ENCODE measurements at regions not wholly inside any gene's neighbourhood (a gene's known extent, or its start where the extent isn't known, plus 50 kb on each side); places are given as distances from the start of the nearest gene placed in this dataset.

DNA sequence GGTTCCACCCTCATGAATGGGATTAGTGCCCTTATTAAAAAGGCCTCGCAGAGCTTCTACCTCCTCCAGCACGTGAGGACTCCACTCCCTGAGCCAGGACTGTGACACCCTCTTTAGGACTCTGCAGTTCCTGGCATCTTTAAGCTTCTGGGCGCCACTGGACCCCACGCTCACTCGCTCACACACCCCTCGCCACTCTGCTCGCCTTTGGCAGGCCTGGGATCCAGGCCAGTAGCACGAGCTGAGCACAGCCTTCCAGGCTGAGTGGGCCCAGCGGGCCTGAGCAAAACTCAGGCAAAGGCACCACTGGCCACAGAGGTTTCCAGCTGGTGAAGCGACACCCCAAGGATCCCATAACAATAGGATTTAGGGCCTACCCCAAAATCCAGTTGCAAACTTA is 107.9 kb upstream of the GPC1 start:
- H3K4me1 ChIP-seq (ENCODE audit: low read length): no peaks in the 10 kb centered on the region
- no peak overlapping the region for H3K9ac ChIP-seq (ENCODE audit: low read length)
- no peaks in the 10 kb centered on the region for H3K27me3 ChIP-seq (ENCODE audit: low read length)
- no peaks in the 10 kb centered on the region for H4K20me1 ChIP-seq (ENCODE audit: insufficient read depth, low read depth, low read length)
- no peaks in the 10 kb centered on the region for H3K9me2 ChIP-seq (replicated peaks; ENCODE audit: insufficient read depth, low read length)
- H2AFZ ChIP-seq (ENCODE audit: low read length): no peak overlapping the region
- no peak overlapping the region for H3K4me3 ChIP-seq (ENCODE audit: low read length)
- no peaks in the 10 kb centered on the region for H3K9me3 ChIP-seq (ENCODE audit: low read length)
- H3K79me2 ChIP-seq (ENCODE audit: low read length): no peaks in the 10 kb centered on the region
- DNase-seq: no peak
- H3K4me2 ChIP-seq (ENCODE audit: low read depth, low read length, poor library complexity, severe bottlenecking): no peak overlapping the region
- no peaks in the 10 kb centered on the region for H3K36me3 ChIP-seq (ENCODE audit: insufficient read depth, low read length)
- H3K27ac ChIP-seq (ENCODE audit: low read length): no peak overlapping the region

GRCh38 chr2:240328526-240328925 is 106.9 kb upstream of the GPC1 start:
- no peaks in the 10 kb centered on the region for H3K9me2 ChIP-seq (replicated peaks; ENCODE audit: insufficient read depth, low read length)
- no peak overlapping the region for H3K4me2 ChIP-seq (ENCODE audit: low read depth, low read length, poor library complexity, severe bottlenecking)
- no peak overlapping the region for H3K4me3 ChIP-seq (ENCODE audit: low read length)
- no peaks in the 10 kb centered on the region for H3K4me1 ChIP-seq (ENCODE audit: low read length)
- no peaks in the 10 kb centered on the region for H3K27me3 ChIP-seq (ENCODE audit: low read length)
- no peaks in the 10 kb centered on the region for H3K9me3 ChIP-seq (ENCODE audit: low read length)
- H3K79me2 ChIP-seq (ENCODE audit: low read length): no peaks in the 10 kb centered on the region
- H3K36me3 ChIP-seq (ENCODE audit: insufficient read depth, low read length): no peaks in the 10 kb centered on the region
- no peak overlapping the region for H3K27ac ChIP-seq (ENCODE audit: low read length)
- no peak for DNase-seq
- H2AFZ ChIP-seq (ENCODE audit: low read length): no peak overlapping the region
- no peak overlapping the region for H3K9ac ChIP-seq (ENCODE audit: low read length)
- no peaks in the 10 kb centered on the region for H4K20me1 ChIP-seq (ENCODE audit: insufficient read depth, low read depth, low read length)

- H3K4me1 ChIP-seq (ENCODE audit: low read length): no peaks in the 10 kb centered on the region
- no peaks in the 10 kb centered on the region for H3K9me3 ChIP-seq (ENCODE audit: low read length)
- no peaks in the 10 kb centered on the region for H3K27me3 ChIP-seq (ENCODE audit: low read length)
- no peaks in the 10 kb centered on the region for H3K9me2 ChIP-seq (replicated peaks; ENCODE audit: insufficient read depth, low read length)
- H4K20me1 ChIP-seq (ENCODE audit: insufficient read depth, low read depth, low read length): no peaks in the 10 kb centered on the region
- no peaks in the 10 kb centered on the region for H3K36me3 ChIP-seq (ENCODE audit: insufficient read depth, low read length)
- H3K79me2 ChIP-seq (ENCODE audit: low read length): no peaks in the 10 kb centered on the region
- DNase-seq: no peak
- H3K9ac ChIP-seq (ENCODE audit: low read length): no peak overlapping the region
- H3K4me2 ChIP-seq (ENCODE audit: low read depth, low read length, poor library complexity, severe bottlenecking): no peak overlapping the region
- no peak overlapping the region for H2AFZ ChIP-seq (ENCODE audit: low read length)
- H3K27ac ChIP-seq (ENCODE audit: low read length): no peak overlapping the region
- no peak overlapping the region for H3K4me3 ChIP-seq (ENCODE audit: low read length)
Observed at GRCh38 chr2:240329116-240329665, 106.3 kb upstream of the GPC1 start.

GRCh38 chr2:240329778-240330177 is 105.7 kb upstream of the GPC1 start:
- Histone ChIP-seq H4K20me1 (ENCODE audit: insufficient read depth, low read depth, low read length) (no peaks in the 10 kb centered on the region), H3K79me2 (ENCODE audit: low read length) (no peaks in the 10 kb centered on the region), H3K27me3 (ENCODE audit: low read length) (no peaks in the 10 kb centered on the region), H3K4me1 (ENCODE audit: low read length) (no peaks in the 10 kb centered on the region), H3K36me3 (ENCODE audit: insufficient read depth, low read length) (no peaks in the 10 kb centered on the region), H3K9me3 (ENCODE audit: low read length) (no peaks in the 10 kb centered on the region), H2AFZ (ENCODE audit: low read length) (no peak overlapping the region), H3K4me2 (ENCODE audit: low read depth, low read length, poor library complexity, severe bottlenecking) (no peak overlapping the region), H3K9ac (ENCODE audit: low read length) (no peak overlapping the region), H3K27ac (ENCODE audit: low read length) (no peak overlapping the region), H3K4me3 (ENCODE audit: low read length) (no peak overlapping the region), H3K9me2 (replicated peaks; ENCODE audit: insufficient read depth, low read length) (no peaks in the 10 kb centered on the region)
- DNase-seq: no peak

- H4K20me1 ChIP-seq (ENCODE audit: insufficient read depth, low read depth, low read length): no peaks in the 10 kb centered on the region
- DNase-seq: no peak
- H3K27ac ChIP-seq (ENCODE audit: low read length): no peak overlapping the region
- H3K36me3 ChIP-seq (ENCODE audit: insufficient read depth, low read length): no peaks in the 10 kb centered on the region
- H3K79me2 ChIP-seq (ENCODE audit: low read length): no peaks in the 10 kb centered on the region
- H3K9me3 ChIP-seq (ENCODE audit: low read length): no peaks in the 10 kb centered on the region
- no peak overlapping the region for H3K4me3 ChIP-seq (ENCODE audit: low read length)
- no peak overlapping the region for H2AFZ ChIP-seq (ENCODE audit: low read length)
- H3K9me2 ChIP-seq (replicated peaks; ENCODE audit: insufficient read depth, low read length): no peaks in the 10 kb centered on the region
- H3K4me1 ChIP-seq (ENCODE audit: low read length): no peaks in the 10 kb centered on the region
- H3K9ac ChIP-seq (ENCODE audit: low read length): no peak overlapping the region
- H3K4me2 ChIP-seq (ENCODE audit: low read depth, low read length, poor library complexity, severe bottlenecking): no peak overlapping the region
- no peaks in the 10 kb centered on the region for H3K27me3 ChIP-seq (ENCODE audit: low read length)
Observed at GRCh38 chr2:240333985-240334384, 101.5 kb upstream of the GPC1 start.

GRCh38 chr2:240335061-240335460 is 100.4 kb upstream of the GPC1 start:
- no peaks in the 10 kb centered on the region for H3K9me2 ChIP-seq (replicated peaks; ENCODE audit: insufficient read depth, low read length)
- H3K36me3 ChIP-seq (ENCODE audit: insufficient read depth, low read length): no peaks in the 10 kb centered on the region
- H3K79me2 ChIP-seq (ENCODE audit: low read length): no peaks in the 10 kb centered on the region
- DNase-seq: no peak
- H3K4me1 ChIP-seq (ENCODE audit: low read length): no peaks in the 10 kb centered on the region
- no peak overlapping the region for H3K4me3 ChIP-seq (ENCODE audit: low read length)
- no peaks in the 10 kb centered on the region for H4K20me1 ChIP-seq (ENCODE audit: insufficient read depth, low read depth, low read length)
- H3K4me2 ChIP-seq (ENCODE audit: low read depth, low read length, poor library complexity, severe bottlenecking): no peak overlapping the region
- no peak overlapping the region for H3K27ac ChIP-seq (ENCODE audit: low read length)
- H3K27me3 ChIP-seq (ENCODE audit: low read length): no peaks in the 10 kb centered on the region
- H2AFZ ChIP-seq (ENCODE audit: low read length): no peak overlapping the region
- no peak overlapping the region for H3K9ac ChIP-seq (ENCODE audit: low read length)
- H3K9me3 ChIP-seq (ENCODE audit: low read length): no peaks in the 10 kb centered on the region

DNA sequence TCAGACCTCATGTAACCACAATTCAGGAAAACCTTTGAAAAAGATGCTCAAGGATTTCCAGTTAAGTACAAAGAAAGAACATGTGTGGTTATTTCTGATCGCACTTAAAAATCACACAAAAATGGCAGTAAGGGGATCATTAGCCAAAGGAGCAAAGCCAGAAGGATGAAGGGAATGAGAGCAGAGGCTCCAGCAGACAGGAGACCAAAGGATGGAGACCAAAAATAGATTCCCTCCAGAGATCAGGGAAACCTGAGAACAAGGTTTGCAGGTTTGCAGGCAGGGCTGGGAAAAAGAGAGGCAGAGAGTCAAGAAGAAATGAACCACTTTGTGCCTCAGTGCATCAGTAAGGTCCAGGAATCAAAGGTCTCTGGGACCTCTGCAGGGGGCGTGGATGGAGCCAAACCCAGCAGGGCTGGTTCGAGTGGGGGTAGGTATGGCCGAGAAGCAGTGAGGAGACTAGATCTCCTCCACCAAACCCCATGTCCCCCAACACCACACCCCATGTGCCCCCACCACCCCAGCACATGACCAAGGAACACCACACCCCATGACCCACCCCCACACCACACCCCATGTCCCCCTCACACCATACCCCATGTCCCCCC is 98.5 kb upstream of the GPC1 start:
- no peak overlapping the region for H3K4me3 ChIP-seq (ENCODE audit: low read length)
- H3K4me1 ChIP-seq (ENCODE audit: low read length): no peaks in the 10 kb centered on the region
- no peaks in the 10 kb centered on the region for H4K20me1 ChIP-seq (ENCODE audit: insufficient read depth, low read depth, low read length)
- no peak overlapping the region for H2AFZ ChIP-seq (ENCODE audit: low read length)
- DNase-seq: no peak
- no peaks in the 10 kb centered on the region for H3K9me3 ChIP-seq (ENCODE audit: low read length)
- H3K36me3 ChIP-seq (ENCODE audit: insufficient read depth, low read length): no peaks in the 10 kb centered on the region
- no peaks in the 10 kb centered on the region for H3K79me2 ChIP-seq (ENCODE audit: low read length)
- H3K9me2 ChIP-seq (replicated peaks; ENCODE audit: insufficient read depth, low read length): no peaks in the 10 kb centered on the region
- no peak overlapping the region for H3K27ac ChIP-seq (ENCODE audit: low read length)
- no peak overlapping the region for H3K9ac ChIP-seq (ENCODE audit: low read length)
- no peak overlapping the region for H3K4me2 ChIP-seq (ENCODE audit: low read depth, low read length, poor library complexity, severe bottlenecking)
- H3K27me3 ChIP-seq (ENCODE audit: low read length): no peaks in the 10 kb centered on the region

DNA sequence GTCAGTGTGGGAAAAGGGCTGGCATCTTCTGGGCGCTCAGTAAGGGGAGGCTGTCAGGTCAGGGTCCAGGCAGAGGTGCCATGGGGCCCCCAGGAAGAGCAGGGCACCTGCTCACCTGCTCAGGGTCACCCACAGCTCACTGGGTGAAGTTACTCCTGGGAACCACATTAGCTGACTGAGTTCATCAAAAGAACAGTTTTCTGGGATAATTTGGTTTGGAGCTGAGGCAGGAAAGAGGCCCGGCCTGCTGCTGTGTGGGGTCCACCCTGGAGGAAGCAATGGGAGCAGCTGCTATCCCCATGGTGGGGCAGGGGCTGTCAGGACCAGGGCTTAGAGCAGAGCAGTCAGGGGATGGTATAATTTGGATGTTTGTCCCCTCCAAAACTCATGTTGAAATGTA is 97.2 kb upstream of the GPC1 start:
- Histone ChIP-seq H3K79me2 (ENCODE audit: low read length) (no peaks in the 10 kb centered on the region), H3K9ac (ENCODE audit: low read length) (no peak overlapping the region), H3K27ac (ENCODE audit: low read length) (no peak overlapping the region), H3K4me3 (ENCODE audit: low read length) (no peak overlapping the region), H3K4me1 (ENCODE audit: low read length) (no peaks in the 10 kb centered on the region), H3K9me3 (ENCODE audit: low read length) (no peaks in the 10 kb centered on the region), H3K4me2 (ENCODE audit: low read depth, low read length, poor library complexity, severe bottlenecking) (no peak overlapping the region), H3K36me3 (ENCODE audit: insufficient read depth, low read length) (no peaks in the 10 kb centered on the region), H3K27me3 (ENCODE audit: low read length) (no peaks in the 10 kb centered on the region), H2AFZ (ENCODE audit: low read length) (no peak overlapping the region), H4K20me1 (ENCODE audit: insufficient read depth, low read depth, low read length) (no peaks in the 10 kb centered on the region), H3K9me2 (replicated peaks; ENCODE audit: insufficient read depth, low read length) (no peaks in the 10 kb centered on the region)
- no peak for DNase-seq
